T-helper 1 cell (primary cell): ENCODE measurements at regions not wholly inside any gene's neighbourhood (a gene's known extent, or its start where the extent isn't known, plus 50 kb on each side); places are given as distances from the start of the nearest gene placed in this dataset.

ENCODE experiments used
- DNase-seq, 5 donors: peaks; one replicate each; pipeline ENCODE4 v3.0.0-alpha.2; 2012 to 2020

DNA sequence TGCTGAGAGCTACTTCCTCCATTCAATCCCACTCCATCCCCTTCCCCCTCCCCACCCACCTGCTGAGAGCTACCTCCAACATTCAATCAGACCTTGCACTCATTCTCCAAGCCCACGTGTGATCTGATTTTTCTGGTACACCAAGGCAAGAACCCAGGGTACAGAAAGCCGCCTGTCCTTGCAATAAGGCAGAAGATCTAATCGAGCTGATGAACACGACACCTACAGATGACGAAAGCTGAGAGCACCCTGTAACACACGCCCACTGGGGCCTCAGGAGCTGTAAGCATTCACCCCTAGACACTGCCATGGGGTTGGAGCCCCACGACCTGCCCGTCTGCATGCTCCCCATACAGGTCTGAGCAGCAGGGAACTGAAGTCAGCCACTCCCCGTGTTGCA is 58.3 kb downstream of the TRIML1 start:
- DNase-seq, result no peak

DNA sequence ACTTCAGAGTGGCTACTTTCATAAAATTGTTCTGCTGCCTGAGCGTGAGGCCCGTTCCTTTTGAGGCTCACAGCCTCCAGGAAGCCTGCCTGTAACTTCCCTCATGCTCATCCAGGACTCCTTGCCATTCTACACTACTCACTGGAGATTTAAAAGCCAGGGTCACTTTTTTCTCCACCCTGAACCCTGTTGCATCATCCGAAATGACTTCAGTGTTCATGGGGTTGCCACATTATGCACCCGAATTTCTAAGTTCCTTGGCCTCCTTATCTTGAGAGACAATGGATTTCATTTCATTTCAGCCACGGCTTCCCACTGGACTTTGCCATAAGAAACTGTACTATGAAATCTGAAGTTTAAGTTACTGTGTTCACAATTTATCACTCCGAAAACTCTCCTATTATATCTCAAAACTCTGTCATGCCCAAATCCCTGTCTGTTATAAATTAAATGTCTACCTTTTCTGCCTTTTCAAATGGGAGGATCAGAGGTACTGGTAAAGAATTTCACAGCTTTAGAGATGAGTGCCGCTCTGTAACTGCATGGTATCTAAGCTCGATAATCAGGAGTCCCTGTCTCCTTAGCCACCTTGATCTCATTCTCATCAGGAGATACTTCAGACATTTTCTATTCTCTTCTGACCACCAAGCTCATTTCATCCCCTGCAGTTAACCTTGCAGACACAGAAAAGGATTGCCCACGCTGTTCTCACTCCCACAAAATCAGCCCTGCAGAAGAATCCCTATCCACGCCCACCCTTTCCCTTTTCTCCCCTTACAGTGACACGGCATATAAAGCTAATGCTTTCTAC is 59.9 kb downstream of the TRIML1 start:
- no peak for DNase-seq

- DNase-seq, result no peak
Measured at GRCh38 chr4:188201851-188202250, 62.6 kb downstream of the TRIML1 start.

DNA sequence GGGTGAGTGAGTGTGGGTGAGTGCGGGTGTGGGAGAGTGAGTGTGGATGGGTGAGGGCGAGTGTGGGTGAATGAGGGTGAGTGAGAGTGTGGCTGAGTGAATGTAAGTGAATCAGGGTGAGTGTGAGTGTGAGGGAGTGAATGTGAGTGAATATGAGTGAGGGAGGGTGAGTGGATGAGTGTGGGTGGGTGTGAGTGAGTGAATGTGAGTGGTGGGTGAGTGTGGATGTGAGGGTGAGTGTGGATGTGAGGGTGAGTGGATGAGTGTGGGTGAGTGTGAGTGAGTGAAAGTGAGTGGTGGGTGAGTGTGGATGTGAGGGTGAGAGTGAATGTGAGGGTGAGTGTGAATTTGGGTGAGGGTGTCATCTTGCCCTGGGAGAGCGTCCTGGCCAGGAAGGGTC is 67.5 kb downstream of the TRIML1 start:
- no peak for DNase-seq

GRCh38 chr4:188214861-188215260 is 75.6 kb downstream of the TRIML1 start:
- DNase-seq, result no peak

GRCh38 chr4:188218392-188218791 is 79.2 kb downstream of the TRIML1 start:
- no peak for DNase-seq

DNA sequence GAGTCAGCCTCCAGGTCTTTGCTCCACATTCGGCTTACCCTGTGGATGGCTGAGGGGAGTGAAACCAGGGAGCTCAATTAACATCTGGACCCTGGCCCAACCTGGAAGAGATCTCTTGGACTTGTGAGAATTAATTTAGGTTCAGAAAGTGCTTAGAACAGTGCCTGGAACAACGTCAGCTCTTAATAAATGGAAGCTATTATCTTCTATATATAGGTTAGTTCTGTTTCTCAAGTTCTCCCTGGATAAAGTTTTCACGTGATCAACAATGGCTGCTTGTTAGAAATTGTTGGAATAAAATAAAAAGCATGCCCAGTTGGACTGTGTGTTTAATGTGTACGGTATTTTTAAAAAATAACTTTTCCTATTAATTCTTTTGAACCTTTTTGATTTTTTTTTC is 80.8 kb downstream of the TRIML1 start:
- no peak for DNase-seq

GRCh38 chr4:188221090-188221489 is 81.8 kb downstream of the TRIML1 start:
- DNase-seq, result no peak

DNA sequence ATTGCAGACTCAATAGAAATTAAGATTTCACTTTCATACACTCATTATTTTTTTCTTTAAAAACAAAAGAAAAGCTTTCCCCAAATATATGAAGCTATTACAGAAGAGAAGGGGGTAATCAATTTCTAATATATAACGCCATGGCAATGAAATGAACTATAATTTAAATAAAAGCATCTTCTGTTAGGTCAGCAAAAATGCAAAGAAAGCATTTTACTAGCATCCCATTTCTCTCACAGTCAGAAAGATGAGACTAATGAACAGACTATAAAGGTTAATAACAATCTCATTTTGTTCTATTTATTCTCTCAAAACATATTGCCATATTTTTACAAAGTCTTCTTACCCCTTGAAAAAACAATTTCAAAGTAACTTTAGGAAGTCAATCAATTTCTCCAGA is 89.0 kb downstream of the TRIML1 start:
- no peak for DNase-seq

DNA sequence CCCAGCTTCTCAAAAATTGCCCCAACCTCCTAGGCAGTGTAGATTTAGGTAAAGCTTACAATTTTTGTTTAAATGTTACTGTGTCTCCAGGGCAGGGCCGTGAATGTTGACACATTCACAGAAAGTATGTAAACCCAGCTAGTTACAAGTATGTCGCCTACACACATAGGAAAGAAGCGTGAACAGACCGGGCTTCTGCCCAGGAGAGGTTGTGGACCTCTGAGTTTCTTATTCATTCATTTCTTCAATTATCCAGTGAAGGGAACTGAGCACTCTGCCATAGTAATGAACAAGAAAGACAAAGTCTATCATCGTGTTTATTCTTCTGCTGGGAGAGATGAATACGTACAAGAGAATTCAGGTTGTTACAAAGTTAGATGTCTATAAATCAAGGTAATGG is 93.2 kb downstream of the TRIML1 start:
- DNase-seq, result no peak

GRCh38 chr4:188242041-188242440 is 102.8 kb downstream of the TRIML1 start:
- no peak for DNase-seq

DNA sequence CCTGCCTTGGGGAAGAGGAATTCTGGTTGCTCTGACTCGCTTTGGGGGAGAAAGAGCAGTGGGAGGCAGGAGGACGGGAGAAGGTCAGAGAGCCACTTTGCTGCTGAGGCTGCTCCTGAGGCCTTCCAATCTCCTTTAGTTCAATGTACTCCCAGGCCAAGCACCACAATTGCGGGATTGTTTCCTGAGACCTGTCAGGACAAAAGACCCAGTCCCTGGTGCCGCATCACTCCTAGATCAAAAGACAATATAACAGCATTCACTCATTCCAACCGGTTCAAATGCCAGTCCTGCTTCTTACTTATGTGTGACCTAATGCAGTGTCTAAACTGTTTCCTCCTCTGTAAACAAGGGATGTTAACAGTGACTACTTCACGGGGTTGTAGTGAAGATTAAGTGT is 106.4 kb downstream of the TRIML1 start:
- DNase-seq, result no peak

- no peak for DNase-seq
Measured at GRCh38 chr4:188246488-188246887, 107.2 kb downstream of the TRIML1 start.

DNA sequence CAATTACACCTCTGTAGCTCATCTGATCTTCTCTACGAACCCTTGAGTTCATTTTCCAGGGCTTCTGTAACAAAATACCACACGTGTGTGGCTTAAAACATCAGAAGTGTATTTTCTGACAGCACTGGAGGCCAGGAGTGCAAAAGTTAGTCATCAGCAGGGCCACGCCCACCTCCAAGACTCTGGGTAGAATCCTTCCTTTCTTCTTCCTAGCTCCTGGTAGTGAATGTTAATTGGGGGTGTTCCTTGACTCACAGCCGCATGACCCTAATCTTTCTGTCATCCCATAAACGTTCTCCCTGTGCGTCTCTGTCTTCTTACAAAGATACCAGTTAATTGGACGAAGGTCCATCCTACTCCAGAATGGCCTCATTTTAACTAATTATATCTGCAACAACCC is 115.0 kb downstream of the TRIML1 start:
- no peak for DNase-seq

- DNase-seq, result no peak
Measured at GRCh38 chr4:188262464-188262863, 123.2 kb downstream of the TRIML1 start.

- DNase-seq, result no peak
Measured at GRCh38 chr4:188263321-188263720, 124.1 kb downstream of the TRIML1 start.

- no peak for DNase-seq
Measured at GRCh38 chr4:188266386-188266785, 127.1 kb downstream of the TRIML1 start.

DNA sequence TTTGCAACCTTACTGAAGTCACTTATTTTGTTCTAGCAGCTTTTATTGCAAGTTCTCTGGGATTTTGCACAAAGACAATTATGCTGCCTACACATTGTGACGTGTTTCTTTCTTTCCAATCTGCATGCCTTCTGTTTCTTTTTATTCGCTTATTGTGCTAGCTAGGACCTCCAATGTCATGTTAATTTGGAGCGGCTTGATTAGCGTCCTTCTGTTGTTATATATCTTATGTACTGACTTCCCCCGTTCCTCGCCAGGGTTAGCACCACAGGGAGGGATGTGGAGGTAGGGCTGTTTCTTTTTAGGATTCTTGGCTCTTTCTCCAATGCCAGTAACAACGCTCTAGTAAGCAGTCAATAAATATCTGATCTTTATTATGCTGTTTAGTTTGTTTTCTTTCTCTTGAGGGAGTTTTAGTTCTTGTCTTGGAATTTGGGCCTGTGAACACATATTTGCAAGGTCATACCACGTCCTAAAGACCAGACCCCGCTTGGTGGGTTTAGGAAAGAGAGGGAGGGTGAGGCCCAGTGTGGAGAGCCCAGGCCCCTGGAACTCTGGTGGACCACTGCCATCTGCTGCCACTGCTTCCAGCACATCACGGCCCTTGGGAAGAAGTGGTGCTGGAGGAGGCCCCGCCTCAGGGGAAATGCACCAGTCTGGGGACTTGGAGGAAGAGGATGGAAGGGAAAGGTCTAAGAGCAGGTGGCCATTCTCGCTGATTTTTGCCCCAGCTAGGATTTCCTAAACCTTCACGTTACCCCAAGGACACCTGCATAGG is 129.1 kb downstream of the TRIML1 start:
- DNase-seq, result no peak

DNA sequence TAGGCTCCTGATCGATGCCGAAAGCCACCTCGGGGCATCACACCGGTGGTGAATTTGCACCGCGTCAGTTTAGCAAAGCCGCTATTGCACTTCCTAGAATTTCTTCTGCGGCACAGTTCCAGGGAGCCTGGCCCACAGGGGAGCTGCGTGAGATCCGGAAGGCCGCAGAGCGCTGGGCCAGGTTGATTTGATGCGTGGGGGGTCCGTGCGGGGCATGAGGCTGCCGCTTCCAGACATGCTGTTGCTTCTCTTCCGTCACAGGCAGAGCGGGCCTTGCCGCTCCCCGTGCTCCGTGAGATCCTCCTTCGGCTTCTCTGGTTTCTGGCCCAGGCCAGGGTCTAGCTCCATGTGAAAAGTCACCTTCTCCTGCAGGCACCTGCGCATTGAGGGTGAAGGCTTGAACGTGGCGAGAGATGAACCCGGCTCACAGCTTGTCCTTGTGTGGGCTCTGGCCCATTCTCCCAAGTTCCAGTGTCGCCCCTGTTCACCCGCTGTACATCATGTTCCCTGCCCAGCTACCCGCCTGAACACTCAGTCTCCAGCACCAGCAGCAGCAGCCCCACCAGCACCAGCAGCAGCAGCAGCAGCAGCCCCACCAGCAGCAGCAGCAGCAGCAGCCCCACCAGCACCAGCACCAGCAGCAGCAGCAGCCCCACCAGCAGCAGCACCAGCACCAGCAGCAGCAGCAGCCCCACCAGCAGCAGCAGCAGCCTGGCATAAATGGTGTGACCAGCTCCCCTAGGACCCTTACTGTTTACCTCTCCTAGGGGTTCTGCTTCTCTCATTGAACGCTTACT is 131.2 kb downstream of the TRIML1 start:
- DNase-seq, result no peak

- DNase-seq, result no peak
Measured at GRCh38 chr4:188275686-188276085, 136.4 kb downstream of the TRIML1 start.

DNA sequence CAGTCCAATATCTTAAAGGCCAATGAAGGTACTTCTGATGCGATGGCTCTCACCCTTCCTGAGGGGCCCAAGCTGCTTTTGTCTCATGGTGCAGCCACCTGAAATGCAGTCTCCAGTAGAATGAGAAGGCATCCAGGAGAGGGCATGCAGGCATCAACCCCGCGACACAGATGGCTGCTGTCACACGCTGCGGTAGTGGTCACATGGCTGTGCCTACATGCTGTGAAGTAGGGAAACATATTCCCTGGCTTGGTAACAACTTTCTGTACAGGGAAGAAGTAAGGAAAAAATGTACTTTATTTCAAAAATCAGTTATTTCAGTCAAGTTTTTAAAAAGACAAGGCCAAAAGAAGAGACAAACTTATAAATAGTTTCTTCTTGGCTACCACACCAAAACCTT is 139.9 kb downstream of the TRIML1 start:
- DNase-seq, result no peak

- no peak for DNase-seq
Measured at GRCh38 chr4:188282471-188283232, 143.4 kb downstream of the TRIML1 start.
